Body of pancreas (tissue), 4 donors: ENCODE measurements at regions not wholly inside any gene's neighbourhood (a gene's known extent, or its start where the extent isn't known, plus 50 kb on each side); places are given as distances from the start of the nearest gene placed in this dataset.

ENCODE experiments used
- ATAC-seq: fragments of 150-250 bp; one replicate; pipeline ENCODE4 v1.9.1; 2016
- DNase-seq, 4 donors: peaks; one replicate each; pipeline ENCODE4 v3.0.0-alpha.2; 2019
- H3K27ac ChIP-seq, 4 donors: fragments of 200-600 bp; sonication (generic); 1 replicate in 3 of 4; 2 replicates in 1 of 4; pipeline versions ENCODE4 v1.5.1 to v1.6.1; 2016 to 2019; ENCODE audit warnings: mild to moderate bottlenecking in 1 of 4, mixed read lengths in 1 of 4, moderate library complexity in 1 of 4
- H3K27me3 ChIP-seq, 2 donors: fragments of 200-600 bp; sonication (generic); one replicate each; pipeline ENCODE4 v1.6.0; 2016; ENCODE audit warnings: mild to moderate bottlenecking in 1 of 2
- H3K36me3 ChIP-seq, 2 donors: fragments of 200-600 bp; sonication (generic); replicated peaks in 1 of 2; 2 replicates each; pipeline ENCODE4 v1.5.1; 2016; ENCODE audit warnings: low read depth in 2 of 2; ENCODE audit not compliant: insufficient read depth in 1 of 2
- H3K4me1 ChIP-seq: fragments of 200-600 bp; sonication (generic); one replicate; pipeline ENCODE4 v1.6.0; 2016
- H3K4me3 ChIP-seq, 2 donors: fragments of 200-600 bp; sonication (generic); 1 replicate in 1 of 2; 2 replicates in 1 of 2; pipeline ENCODE4 v1.5.1; 2016 to 2019
- H3K9me3 ChIP-seq, 3 donors: fragments of 200-600 bp; sonication (generic); 1 replicate in 2 of 3; 2 replicates in 1 of 3; pipeline ENCODE4 v1.5.1; 2016
- CTCF ChIP-seq, 7 experiments: fragments of 450-650 bp in 4 of 7; fragments of 200-600 bp in 3 of 7; sonication (generic) in 3 of 7; IDR thresholded peaks; one replicate each; pipeline ENCODE4 v1.5.1; 2016 to 2019; ENCODE audit warnings: antibody characterized with exemption in 7 of 7
- POLR2A ChIP-seq, 3 donors: fragments of 450-650 bp; IDR thresholded peaks; one replicate each; pipeline ENCODE4 v1.6.1; 2016; ENCODE audit warnings: antibody characterized with exemption in 3 of 3, mild to moderate bottlenecking in 2 of 3
- WGBS, 2 donors: methylation state at CpG; one replicate each; pipeline ENCODE4 v1.1.5; 2017; 5-methylcytosine and 5-hydroxymethylcytosine counted together
- intact Hi-C: fragments of 100-400 bp; cut with DNase I; formaldehyde crosslinking; loops from one replicate; pipeline ENCODE4 v1.15.1; 2023

DNA sequence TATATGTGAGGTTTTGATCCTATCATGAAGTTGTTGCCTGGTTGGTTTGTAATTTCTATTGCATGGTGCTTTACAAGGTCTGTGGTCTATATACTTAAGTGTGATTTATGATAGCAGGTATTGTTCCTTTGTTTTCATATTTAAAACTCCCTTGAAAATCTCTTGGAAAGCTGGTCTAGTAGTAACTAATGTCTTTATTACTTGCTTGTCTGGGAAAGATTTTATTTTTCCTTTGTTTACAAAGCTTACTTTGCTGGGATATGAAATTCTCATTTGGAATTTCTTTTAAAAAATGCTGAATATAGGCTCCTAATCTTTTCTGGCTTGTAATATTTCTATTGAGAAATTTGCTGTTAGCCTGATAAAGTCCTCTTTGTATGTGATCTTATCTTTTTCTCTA is 862.9 kb upstream of the NXPH2 start:
- intact Hi-C loops, result no loop called here
- Histone ChIP-seq H3K27me3 (no peaks in the 10 kb centered on the region), H3K27ac (no peak overlapping the region), H3K36me3 (no peaks in the 10 kb centered on the region), H3K4me3 (no peak overlapping the region), H3K4me1 (no peaks in the 10 kb centered on the region), H3K9me3 (no peaks in the 10 kb centered on the region)
- TF ChIP-seq POLR2A (IDR thresholded peaks at IDR 0.05) (no peak), CTCF (IDR thresholded peaks at IDR 0.05) (no peak)
- DNase-seq, result no peak
- no peak for ATAC-seq

DNA sequence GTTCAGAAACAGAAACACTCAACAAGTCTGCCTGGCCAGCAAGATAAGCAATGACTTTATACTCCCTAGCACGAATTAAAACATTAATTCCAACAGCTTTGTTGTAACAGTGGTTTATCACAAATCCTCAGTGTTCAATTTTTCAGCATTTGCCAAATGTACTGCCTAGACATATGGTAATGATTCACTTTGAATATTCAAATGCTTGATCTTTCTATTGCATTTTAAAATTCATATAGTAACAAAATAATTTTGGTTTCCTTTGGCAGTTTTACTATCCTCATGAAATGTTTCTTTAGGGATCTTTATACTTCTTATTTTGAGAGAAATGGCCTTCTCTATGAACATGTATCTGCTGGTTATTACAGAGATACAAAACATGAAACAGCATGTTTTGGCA is 851.8 kb upstream of the NXPH2 start:
- ATAC-seq (no peak), DNase-seq (no peak)
- no peaks in the 10 kb centered on the region for H3K27me3 ChIP-seq
- H3K27ac ChIP-seq, result no peak overlapping the region
- no peaks in the 10 kb centered on the region for H3K4me1 ChIP-seq
- intact Hi-C loops, result no loop called here
- 16 to 23% methylated on average over 1 of the region's 1 CpG for WGBS, 2 donors
- H3K4me3 ChIP-seq, result no peak overlapping the region
- H3K36me3 ChIP-seq, result no peaks in the 10 kb centered on the region
- H3K9me3 ChIP-seq, result no peaks in the 10 kb centered on the region
- TF ChIP-seq POLR2A (IDR thresholded peaks at IDR 0.05) (no peak), CTCF (IDR thresholded peaks at IDR 0.05) (no peak)

DNA sequence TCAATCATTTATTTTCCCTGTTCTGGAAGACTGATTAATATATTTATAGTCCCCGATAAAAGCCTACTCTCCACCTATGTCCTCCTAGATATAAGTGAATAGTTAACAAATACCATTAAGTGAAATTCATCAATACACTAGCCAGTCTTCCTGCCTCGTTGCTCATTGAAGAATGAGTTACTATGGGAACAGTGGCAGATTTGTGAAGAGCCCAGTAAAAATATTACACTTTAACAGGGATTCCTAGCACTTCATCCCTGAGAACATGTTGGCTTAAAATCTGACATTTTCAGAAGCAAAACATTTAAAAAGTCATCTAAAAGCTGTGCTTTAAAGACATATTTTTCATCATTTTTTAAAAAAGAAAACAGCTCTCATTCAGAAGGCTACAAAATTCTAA is 848.7 kb upstream of the NXPH2 start:
- ATAC-seq, result no peak
- Histone ChIP-seq H3K36me3 (no peaks in the 10 kb centered on the region), H3K27ac (no peak overlapping the region), H3K4me1 (no peaks in the 10 kb centered on the region), H3K27me3 (no peaks in the 10 kb centered on the region), H3K9me3 (no peaks in the 10 kb centered on the region), H3K4me3 (no peak overlapping the region)
- no peak for TF ChIP-seq POLR2A (IDR thresholded peaks at IDR 0.05)
- TF ChIP-seq CTCF (IDR thresholded peaks at IDR 0.05), result no peak
- intact Hi-C loops, result no loop called here
- no peak for DNase-seq
- 9 to 14% methylated on average over 2 of the region's 2 CpGs for WGBS, 2 donors

GRCh38 chr2:139626128-139626527 is 845.9 kb upstream of the NXPH2 start:
- Histone ChIP-seq H3K4me1 (no peaks in the 10 kb centered on the region), H3K9me3 (no peaks in the 10 kb centered on the region), H3K27ac (no peak overlapping the region), H3K36me3 (no peaks in the 10 kb centered on the region), H3K4me3 (no peak overlapping the region), H3K27me3 (no peaks in the 10 kb centered on the region)
- DNase-seq (no peak), ATAC-seq (no peak)
- intact Hi-C loops, result no loop called here
- 66 to 67% methylated on average over 3 of the region's 3 CpGs for WGBS, 2 donors
- TF ChIP-seq POLR2A (IDR thresholded peaks at IDR 0.05) (no peak), CTCF (IDR thresholded peaks at IDR 0.05) (no peak)

DNA sequence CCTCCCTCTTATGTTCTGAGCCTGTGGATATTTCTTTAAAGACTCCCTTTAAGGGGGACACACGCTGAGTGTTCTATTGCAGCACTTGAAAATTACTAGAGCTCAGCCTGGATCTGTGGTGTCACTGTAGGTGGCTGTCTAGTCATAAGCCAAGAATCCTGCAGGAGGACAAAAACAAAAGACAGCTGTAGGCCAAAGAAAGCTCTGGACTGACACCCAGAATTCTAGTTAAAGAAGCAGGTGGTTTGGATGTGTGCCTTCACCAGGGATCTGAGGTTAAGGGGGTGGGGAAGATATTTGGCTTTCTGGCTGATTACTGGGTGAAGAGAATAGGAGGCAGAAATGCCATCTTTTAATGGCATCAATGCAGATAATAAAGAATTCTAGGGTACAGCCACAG is 842.5 kb upstream of the NXPH2 start:
- ATAC-seq (no peak), DNase-seq (no peak)
- 64 to 80% methylated on average over 1 of the region's 1 CpG for WGBS, 2 donors
- no peak for TF ChIP-seq CTCF (IDR thresholded peaks at IDR 0.05)
- TF ChIP-seq POLR2A (IDR thresholded peaks at IDR 0.05), result no peak
- intact Hi-C loops, result no loop called here
- Histone ChIP-seq H3K4me3 (no peak overlapping the region), H3K4me1 (no peaks in the 10 kb centered on the region), H3K36me3 (no peaks in the 10 kb centered on the region), H3K27me3 (no peaks in the 10 kb centered on the region), H3K27ac (no peak overlapping the region), H3K9me3 (peaks cover 0 to 5% (median 0%) of the 10 kb centered on the region in 3 donors)
